VCaP (cell line): ENCODE measurements at regions not wholly inside any gene's neighbourhood (a gene's known extent, or its start where the extent isn't known, plus 50 kb on each side); places are given as distances from the start of the nearest gene placed in this dataset.

ENCODE experiments used
- H3K27ac ChIP-seq: fragments of 450-650 bp; 2 replicates; pipeline ENCODE4 v1.5.1; 2017
- CTCF ChIP-seq: fragments of 450-650 bp; conservative IDR thresholded peaks from 2 replicates; pipeline ENCODE4 v1.5.1; 2017; ENCODE audit warnings: mild to moderate bottlenecking, moderate library complexity

- no peak overlapping the region for H3K27ac ChIP-seq
- no peak for TF ChIP-seq CTCF
Observed at GRCh38 chr3:40828741-40829415, 304.1 kb downstream of the ZNF621 start.

- TF ChIP-seq CTCF = no peak
- no peak overlapping the region for H3K27ac ChIP-seq
Observed at GRCh38 chr3:40829876-40830275, 305.1 kb downstream of the ZNF621 start.

- no peak overlapping the region for H3K27ac ChIP-seq
- TF ChIP-seq CTCF = no peak
Observed at GRCh38 chr3:40837300-40837699, 312.5 kb downstream of the ZNF621 start.

GRCh38 chr3:40841131-40841530 is 316.4 kb downstream of the ZNF621 start:
- no peak overlapping the region for H3K27ac ChIP-seq
- no peak for TF ChIP-seq CTCF

- no peak overlapping the region for H3K27ac ChIP-seq
- TF ChIP-seq CTCF = no peak
Observed at GRCh38 chr3:40841570-40842109, 316.9 kb downstream of the ZNF621 start.

GRCh38 chr3:40842714-40843113 is 318.0 kb downstream of the ZNF621 start:
- no peak for TF ChIP-seq CTCF
- H3K27ac ChIP-seq = no peak overlapping the region

- no peak for TF ChIP-seq CTCF
- H3K27ac ChIP-seq = no peak overlapping the region
Observed at GRCh38 chr3:40843208-40843624, 318.5 kb downstream of the ZNF621 start.
